ENCODE measurements at regions not wholly inside any gene's neighbourhood (a gene's known extent, or its start where the extent isn't known, plus 50 kb on each side); places are given as distances from the start of the nearest gene placed in this dataset.

DNA sequence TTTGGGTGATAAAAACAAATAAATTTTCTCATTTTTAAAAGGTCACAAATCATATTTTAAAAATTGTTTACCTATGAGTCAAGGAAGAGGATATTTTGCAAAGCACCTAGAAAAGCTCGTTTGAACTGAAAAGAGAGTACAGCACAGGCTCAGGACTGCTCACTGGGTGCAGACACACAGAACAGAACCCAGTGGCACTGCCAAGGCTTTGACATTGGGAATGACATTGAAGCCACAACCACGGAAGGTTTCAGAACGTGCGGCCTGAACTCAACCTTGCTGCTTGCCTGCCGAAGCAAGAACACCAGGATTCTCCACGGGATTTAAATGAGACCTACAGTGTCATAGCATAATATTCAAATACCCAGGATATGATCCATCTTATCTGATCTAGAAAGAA is 597.1 kb upstream of the B3GAT1 start:
- TF ChIP-seq CHD2 (IDR thresholded peaks at IDR 0.05; ENCODE audit: low read depth, low read length) (no peak), NCOA2 (CRISPR knock-in tag; IDR thresholded peaks at IDR 0.05) (no peak), ZNF350 (CRISPR knock-in tag; IDR thresholded peaks at IDR 0.05; ENCODE audit: borderline replicate concordance, low read depth) (no peak), TBL1XR1 (IDR thresholded peaks at IDR 0.05; ENCODE audit: borderline replicate concordance, low read length, partially characterized antibody) (no peak), KAT7 (CRISPR knock-in tag; IDR thresholded peaks at IDR 0.05; ENCODE audit: borderline replicate concordance) (no peak), FOSL1 (CRISPR knock-in tag; IDR thresholded peaks at IDR 0.05; ENCODE audit: borderline replicate concordance) (no peak), ZNF792 (CRISPR knock-in tag; IDR thresholded peaks at IDR 0.05) (no peak)
- TF ChIP-seq, protein P1, sequence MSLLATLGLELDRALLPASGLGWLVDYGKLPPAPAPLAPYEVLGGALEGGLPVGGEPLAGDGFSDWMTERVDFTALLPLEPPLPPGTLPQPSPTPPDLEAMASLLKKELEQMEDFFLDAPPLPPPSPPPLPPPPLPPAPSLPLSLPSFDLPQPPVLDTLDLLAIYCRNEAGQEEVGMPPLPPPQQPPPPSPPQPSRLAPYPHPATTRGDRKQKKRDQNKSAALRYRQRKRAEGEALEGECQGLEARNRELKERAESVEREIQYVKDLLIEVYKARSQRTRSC (CRISPR knock-in tag; IDR thresholded peaks at IDR 0.05; ENCODE audit: low read depth) = no peak
- TF ChIP-seq, protein P2, sequence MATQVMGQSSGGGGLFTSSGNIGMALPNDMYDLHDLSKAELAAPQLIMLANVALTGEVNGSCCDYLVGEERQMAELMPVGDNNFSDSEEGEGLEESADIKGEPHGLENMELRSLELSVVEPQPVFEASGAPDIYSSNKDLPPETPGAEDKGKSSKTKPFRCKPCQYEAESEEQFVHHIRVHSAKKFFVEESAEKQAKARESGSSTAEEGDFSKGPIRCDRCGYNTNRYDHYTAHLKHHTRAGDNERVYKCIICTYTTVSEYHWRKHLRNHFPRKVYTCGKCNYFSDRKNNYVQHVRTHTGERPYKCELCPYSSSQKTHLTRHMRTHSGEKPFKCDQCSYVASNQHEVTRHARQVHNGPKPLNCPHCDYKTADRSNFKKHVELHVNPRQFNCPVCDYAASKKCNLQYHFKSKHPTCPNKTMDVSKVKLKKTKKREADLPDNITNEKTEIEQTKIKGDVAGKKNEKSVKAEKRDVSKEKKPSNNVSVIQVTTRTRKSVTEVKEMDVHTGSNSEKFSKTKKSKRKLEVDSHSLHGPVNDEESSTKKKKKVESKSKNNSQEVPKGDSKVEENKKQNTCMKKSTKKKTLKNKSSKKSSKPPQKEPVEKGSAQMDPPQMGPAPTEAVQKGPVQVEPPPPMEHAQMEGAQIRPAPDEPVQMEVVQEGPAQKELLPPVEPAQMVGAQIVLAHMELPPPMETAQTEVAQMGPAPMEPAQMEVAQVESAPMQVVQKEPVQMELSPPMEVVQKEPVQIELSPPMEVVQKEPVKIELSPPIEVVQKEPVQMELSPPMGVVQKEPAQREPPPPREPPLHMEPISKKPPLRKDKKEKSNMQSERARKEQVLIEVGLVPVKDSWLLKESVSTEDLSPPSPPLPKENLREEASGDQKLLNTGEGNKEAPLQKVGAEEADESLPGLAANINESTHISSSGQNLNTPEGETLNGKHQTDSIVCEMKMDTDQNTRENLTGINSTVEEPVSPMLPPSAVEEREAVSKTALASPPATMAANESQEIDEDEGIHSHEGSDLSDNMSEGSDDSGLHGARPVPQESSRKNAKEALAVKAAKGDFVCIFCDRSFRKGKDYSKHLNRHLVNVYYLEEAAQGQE (IDR thresholded peaks at IDR 0.05; ENCODE audit: borderline replicate concordance in 1 of 2, low read depth in 1 of 2, low read length in 2 of 2) = no peak
